ENCODE measurements at regions not wholly inside any gene's neighbourhood (a gene's known extent, or its start where the extent isn't known, plus 50 kb on each side); places are given as distances from the start of the nearest gene placed in this dataset.

DNA sequence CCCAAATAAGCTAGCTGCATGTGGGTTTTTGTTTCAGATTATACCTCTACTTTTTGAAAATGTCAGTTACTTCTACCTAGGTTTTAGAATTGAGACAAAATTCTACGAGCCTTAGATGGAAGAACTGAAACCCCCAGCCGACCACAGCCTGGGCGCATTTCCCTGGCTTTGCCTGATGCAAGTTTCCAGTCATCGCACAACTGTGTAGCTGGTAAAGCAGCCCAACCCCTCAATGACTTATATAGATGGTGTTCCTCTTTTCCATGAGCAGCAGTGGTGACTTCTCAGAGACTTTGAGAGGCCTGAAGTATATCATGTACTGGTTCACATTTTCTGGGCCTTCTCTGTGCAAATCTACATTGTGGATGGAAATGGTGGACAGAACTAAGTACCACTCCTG, 515.4 kb upstream of the RAB6C start:
- no peaks in the 10 kb centered on the region for H3K9me3 ChIP-seq (ENCODE audit: control insufficient read depth in 4 of 4, low read length in 3 of 4)
- H3K27ac ChIP-seq (ENCODE audit: low read depth in 1 of 2, low read length in 2 of 2): no peak overlapping the region
- DNase-seq (ENCODE audit: low spot score): no peak
- H3K9ac ChIP-seq (ENCODE audit: low read depth in 1 of 2, low read length in 2 of 2): no peak overlapping the region
- H3K4me3 ChIP-seq (ENCODE audit: low read depth in 1 of 3, low read length in 3 of 3): no peak overlapping the region
- no peaks in the 10 kb centered on the region for H3K4me1 ChIP-seq (ENCODE audit: control insufficient read depth in 4 of 4, insufficient read depth in 4 of 4, low read length in 3 of 4)
- TF ChIP-seq, protein P1, sequence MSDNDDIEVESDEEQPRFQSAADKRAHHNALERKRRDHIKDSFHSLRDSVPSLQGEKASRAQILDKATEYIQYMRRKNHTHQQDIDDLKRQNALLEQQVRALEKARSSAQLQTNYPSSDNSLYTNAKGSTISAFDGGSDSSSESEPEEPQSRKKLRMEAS (IDR thresholded peaks at IDR 0.05): no peak
- TF ChIP-seq SP1 (IDR thresholded peaks at IDR 0.05): no peak
- no peak for TF ChIP-seq YY1 (IDR thresholded peaks at IDR 0.05)
- no peak for TF ChIP-seq HNF4A (conservative IDR thresholded peaks at IDR 0.05)
- no peak for TF ChIP-seq EGR1 (IDR thresholded peaks at IDR 0.05; ENCODE audit: low read depth in 2 of 2)
- WGBS: 86% methylated on average over 4 of the region's 4 CpGs
- no peaks in the 10 kb centered on the region for H3K27me3 ChIP-seq (ENCODE audit: control insufficient read depth in 4 of 4, insufficient read depth in 4 of 4, low read length in 3 of 4)
- H3K36me3 ChIP-seq (ENCODE audit: control insufficient read depth in 4 of 4, insufficient read depth in 3 of 4, low read depth in 1 of 4, low read length in 3 of 4): no peaks in the 10 kb centered on the region

DNA sequence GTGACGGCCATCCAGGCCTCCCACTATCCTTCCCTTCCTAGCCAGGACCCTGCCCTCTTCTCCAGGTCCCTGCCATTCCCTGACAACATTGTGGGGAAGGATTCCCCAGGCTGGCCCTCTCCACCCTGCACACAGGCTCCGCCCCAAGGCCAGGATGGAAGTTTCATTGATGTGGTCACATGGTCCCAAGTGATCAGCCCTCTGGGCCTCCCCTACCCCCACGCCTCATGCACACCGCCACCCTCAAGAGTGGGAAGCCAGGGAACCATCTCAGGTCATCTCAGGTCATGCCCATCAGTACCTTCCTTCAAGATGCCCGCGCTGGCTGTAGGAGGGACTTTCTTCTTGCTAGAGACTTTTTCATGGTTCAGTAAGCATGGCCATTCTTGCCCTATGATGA, 514.8 kb upstream of the RAB6C start:
- Histone ChIP-seq H3K4me1 (ENCODE audit: control insufficient read depth in 4 of 4, insufficient read depth in 4 of 4, low read length in 3 of 4) (no peaks in the 10 kb centered on the region), H3K9ac (ENCODE audit: low read depth in 1 of 2, low read length in 2 of 2) (no peak overlapping the region), H3K36me3 (ENCODE audit: control insufficient read depth in 4 of 4, insufficient read depth in 3 of 4, low read depth in 1 of 4, low read length in 3 of 4) (no peaks in the 10 kb centered on the region), H3K9me3 (ENCODE audit: control insufficient read depth in 4 of 4, low read length in 3 of 4) (no peaks in the 10 kb centered on the region), H3K27me3 (ENCODE audit: control insufficient read depth in 4 of 4, insufficient read depth in 4 of 4, low read length in 3 of 4) (no peaks in the 10 kb centered on the region), H3K4me3 (ENCODE audit: low read depth in 1 of 3, low read length in 3 of 3) (no peak overlapping the region), H3K27ac (ENCODE audit: low read depth in 1 of 2, low read length in 2 of 2) (no peak overlapping the region)
- TF ChIP-seq, protein P1 (IDR thresholded peaks at IDR 0.05): no peak
- no peak for TF ChIP-seq JUND (IDR thresholded peaks at IDR 0.05)
- TF ChIP-seq, protein P2, sequence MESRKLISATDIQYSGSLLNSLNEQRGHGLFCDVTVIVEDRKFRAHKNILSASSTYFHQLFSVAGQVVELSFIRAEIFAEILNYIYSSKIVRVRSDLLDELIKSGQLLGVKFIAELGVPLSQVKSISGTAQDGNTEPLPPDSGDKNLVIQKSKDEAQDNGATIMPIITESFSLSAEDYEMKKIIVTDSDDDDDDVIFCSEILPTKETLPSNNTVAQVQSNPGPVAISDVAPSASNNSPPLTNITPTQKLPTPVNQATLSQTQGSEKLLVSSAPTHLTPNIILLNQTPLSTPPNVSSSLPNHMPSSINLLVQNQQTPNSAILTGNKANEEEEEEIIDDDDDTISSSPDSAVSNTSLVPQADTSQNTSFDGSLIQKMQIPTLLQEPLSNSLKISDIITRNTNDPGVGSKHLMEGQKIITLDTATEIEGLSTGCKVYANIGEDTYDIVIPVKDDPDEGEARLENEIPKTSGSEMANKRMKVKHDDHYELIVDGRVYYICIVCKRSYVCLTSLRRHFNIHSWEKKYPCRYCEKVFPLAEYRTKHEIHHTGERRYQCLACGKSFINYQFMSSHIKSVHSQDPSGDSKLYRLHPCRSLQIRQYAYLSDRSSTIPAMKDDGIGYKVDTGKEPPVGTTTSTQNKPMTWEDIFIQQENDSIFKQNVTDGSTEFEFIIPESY (IDR thresholded peaks at IDR 0.05): no peak
- TF ChIP-seq FOXA1 (IDR thresholded peaks at IDR 0.05): no peak
- no peak for TF ChIP-seq RXRA (IDR thresholded peaks at IDR 0.05)
- TF ChIP-seq, protein P3, sequence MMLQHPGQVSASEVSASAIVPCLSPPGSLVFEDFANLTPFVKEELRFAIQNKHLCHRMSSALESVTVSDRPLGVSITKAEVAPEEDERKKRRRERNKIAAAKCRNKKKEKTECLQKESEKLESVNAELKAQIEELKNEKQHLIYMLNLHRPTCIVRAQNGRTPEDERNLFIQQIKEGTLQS (IDR thresholded peaks at IDR 0.05): no peak
- TF ChIP-seq, protein P4, sequence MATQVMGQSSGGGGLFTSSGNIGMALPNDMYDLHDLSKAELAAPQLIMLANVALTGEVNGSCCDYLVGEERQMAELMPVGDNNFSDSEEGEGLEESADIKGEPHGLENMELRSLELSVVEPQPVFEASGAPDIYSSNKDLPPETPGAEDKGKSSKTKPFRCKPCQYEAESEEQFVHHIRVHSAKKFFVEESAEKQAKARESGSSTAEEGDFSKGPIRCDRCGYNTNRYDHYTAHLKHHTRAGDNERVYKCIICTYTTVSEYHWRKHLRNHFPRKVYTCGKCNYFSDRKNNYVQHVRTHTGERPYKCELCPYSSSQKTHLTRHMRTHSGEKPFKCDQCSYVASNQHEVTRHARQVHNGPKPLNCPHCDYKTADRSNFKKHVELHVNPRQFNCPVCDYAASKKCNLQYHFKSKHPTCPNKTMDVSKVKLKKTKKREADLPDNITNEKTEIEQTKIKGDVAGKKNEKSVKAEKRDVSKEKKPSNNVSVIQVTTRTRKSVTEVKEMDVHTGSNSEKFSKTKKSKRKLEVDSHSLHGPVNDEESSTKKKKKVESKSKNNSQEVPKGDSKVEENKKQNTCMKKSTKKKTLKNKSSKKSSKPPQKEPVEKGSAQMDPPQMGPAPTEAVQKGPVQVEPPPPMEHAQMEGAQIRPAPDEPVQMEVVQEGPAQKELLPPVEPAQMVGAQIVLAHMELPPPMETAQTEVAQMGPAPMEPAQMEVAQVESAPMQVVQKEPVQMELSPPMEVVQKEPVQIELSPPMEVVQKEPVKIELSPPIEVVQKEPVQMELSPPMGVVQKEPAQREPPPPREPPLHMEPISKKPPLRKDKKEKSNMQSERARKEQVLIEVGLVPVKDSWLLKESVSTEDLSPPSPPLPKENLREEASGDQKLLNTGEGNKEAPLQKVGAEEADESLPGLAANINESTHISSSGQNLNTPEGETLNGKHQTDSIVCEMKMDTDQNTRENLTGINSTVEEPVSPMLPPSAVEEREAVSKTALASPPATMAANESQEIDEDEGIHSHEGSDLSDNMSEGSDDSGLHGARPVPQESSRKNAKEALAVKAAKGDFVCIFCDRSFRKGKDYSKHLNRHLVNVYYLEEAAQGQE (IDR thresholded peaks at IDR 0.05): no peak
- no peak for TF ChIP-seq RAD21 (IDR thresholded peaks at IDR 0.05)
- TF ChIP-seq YY1 (IDR thresholded peaks at IDR 0.05): no peak
- TF ChIP-seq GABPA (IDR thresholded peaks at IDR 0.05 in 1 of 2, conservative IDR thresholded peaks at IDR 0.05 in 1 of 2): no peak
- no peak for TF ChIP-seq SP1 (IDR thresholded peaks at IDR 0.05)
- TF ChIP-seq, protein P5, sequence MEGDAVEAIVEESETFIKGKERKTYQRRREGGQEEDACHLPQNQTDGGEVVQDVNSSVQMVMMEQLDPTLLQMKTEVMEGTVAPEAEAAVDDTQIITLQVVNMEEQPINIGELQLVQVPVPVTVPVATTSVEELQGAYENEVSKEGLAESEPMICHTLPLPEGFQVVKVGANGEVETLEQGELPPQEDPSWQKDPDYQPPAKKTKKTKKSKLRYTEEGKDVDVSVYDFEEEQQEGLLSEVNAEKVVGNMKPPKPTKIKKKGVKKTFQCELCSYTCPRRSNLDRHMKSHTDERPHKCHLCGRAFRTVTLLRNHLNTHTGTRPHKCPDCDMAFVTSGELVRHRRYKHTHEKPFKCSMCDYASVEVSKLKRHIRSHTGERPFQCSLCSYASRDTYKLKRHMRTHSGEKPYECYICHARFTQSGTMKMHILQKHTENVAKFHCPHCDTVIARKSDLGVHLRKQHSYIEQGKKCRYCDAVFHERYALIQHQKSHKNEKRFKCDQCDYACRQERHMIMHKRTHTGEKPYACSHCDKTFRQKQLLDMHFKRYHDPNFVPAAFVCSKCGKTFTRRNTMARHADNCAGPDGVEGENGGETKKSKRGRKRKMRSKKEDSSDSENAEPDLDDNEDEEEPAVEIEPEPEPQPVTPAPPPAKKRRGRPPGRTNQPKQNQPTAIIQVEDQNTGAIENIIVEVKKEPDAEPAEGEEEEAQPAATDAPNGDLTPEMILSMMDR (IDR thresholded peaks at IDR 0.05; ENCODE audit: low read depth, low read length, missing input control): no peak
- no peak for TF ChIP-seq FOXA2 (IDR thresholded peaks at IDR 0.05)
- no peak for TF ChIP-seq NR2F2 (IDR thresholded peaks at IDR 0.05)
- no peak for TF ChIP-seq TAF1 (conservative IDR thresholded peaks at IDR 0.05)
- no peak for TF ChIP-seq HNF4G (IDR thresholded peaks at IDR 0.05)
- TF ChIP-seq EGR1 (IDR thresholded peaks at IDR 0.05; ENCODE audit: low read depth in 2 of 2): no peak
- DNase-seq (ENCODE audit: low spot score): no peak
- 91% methylated on average over 6 of the region's 6 CpGs for WGBS

Data from liver (tissue), 8 donors.